Upper lobe of left lung (tissue), 6 donors: ENCODE measurements at regions not wholly inside any gene's neighbourhood (a gene's known extent, or its start where the extent isn't known, plus 50 kb on each side); places are given as distances from the start of the nearest gene placed in this dataset.

ENCODE experiments used
- ATAC-seq, 2 donors: fragments of 200-7000 bp; cut with Tn5 transposase; one replicate each; pipeline ENCODE4 v1.9.1; 2022; ENCODE audit warnings: mild to moderate bottlenecking in 2 of 2, moderate library complexity in 2 of 2; ENCODE audit not compliant: low FRiP score in 2 of 2
- DNase-seq, 2 donors: peaks; one replicate each; pipeline ENCODE4 v3.0.0-alpha.2; 2019 to 2020
- H3K27ac ChIP-seq, 4 donors: fragments of 200-600 bp; sonication (generic); one replicate each; pipeline ENCODE4 v1.5.1; 2016 to 2019
- H3K27me3 ChIP-seq, 4 donors: fragments of 200-600 bp; sonication (generic); one replicate each; pipeline ENCODE4 v1.5.1; 2017 to 2019
- H3K36me3 ChIP-seq, 4 donors: fragments of 200-600 bp; sonication (generic); one replicate each; pipeline ENCODE4 v1.5.1; 2016 to 2019
- H3K4me1 ChIP-seq, 4 donors: fragments of 200-600 bp; sonication (generic); one replicate each; pipeline ENCODE4 v1.5.1; 2018 to 2019
- H3K4me3 ChIP-seq, 4 donors: fragments of 200-600 bp; sonication (generic); one replicate each; pipeline ENCODE4 v1.5.1; 2017 to 2019; ENCODE audit warnings: mild to moderate bottlenecking in 2 of 4, moderate library complexity in 1 of 4
- H3K9me3 ChIP-seq, 4 donors: fragments of 200-600 bp; sonication (generic); one replicate each; pipeline ENCODE4 v1.5.1; 2018 to 2019
- EP300 ChIP-seq, 4 donors: sonication (generic); formaldehyde crosslinking; IDR thresholded peaks; one replicate each; pipeline ENCODE4 v1.5.1; 2017; ENCODE audit warnings: antibody characterized with exemption in 4 of 4, control low read depth in 2 of 4
- POLR2A ChIP-seq, 4 donors: fragments of 450-650 bp; IDR thresholded peaks; one replicate each; pipeline ENCODE4 v1.5.1; 2016 to 2017; ENCODE audit warnings: antibody characterized with exemption in 4 of 4, mild to moderate bottlenecking in 2 of 4
- POLR2AphosphoS5 ChIP-seq, 2 donors: sonication (generic); formaldehyde crosslinking; IDR thresholded peaks; one replicate each; pipeline ENCODE4 v1.5.1; 2017; ENCODE audit warnings: antibody characterized with exemption in 2 of 2
- WGBS, 2 donors: methylation state at CpG; one replicate each; pipeline ENCODE4 v1.1.5; 2017 to 2018; 5-methylcytosine and 5-hydroxymethylcytosine counted together
- TF ChIP-seq, protein P1 (sequence below), 6 experiments: fragments of 450-650 bp in 4 of 6; fragments of 200-600 bp in 2 of 6; sonication (generic) in 2 of 6; IDR thresholded peaks; one replicate each; pipeline ENCODE4 v1.5.1; 2016 to 2019; ENCODE audit warnings: antibody characterized with exemption in 6 of 6
- donor health status: DM: no; HTN: no; CAD: no; lungs with moderate emphysema.
- donor health status: DM: no; HTN: yes; CAD: no; lungs with severe emphysema.

DNA sequence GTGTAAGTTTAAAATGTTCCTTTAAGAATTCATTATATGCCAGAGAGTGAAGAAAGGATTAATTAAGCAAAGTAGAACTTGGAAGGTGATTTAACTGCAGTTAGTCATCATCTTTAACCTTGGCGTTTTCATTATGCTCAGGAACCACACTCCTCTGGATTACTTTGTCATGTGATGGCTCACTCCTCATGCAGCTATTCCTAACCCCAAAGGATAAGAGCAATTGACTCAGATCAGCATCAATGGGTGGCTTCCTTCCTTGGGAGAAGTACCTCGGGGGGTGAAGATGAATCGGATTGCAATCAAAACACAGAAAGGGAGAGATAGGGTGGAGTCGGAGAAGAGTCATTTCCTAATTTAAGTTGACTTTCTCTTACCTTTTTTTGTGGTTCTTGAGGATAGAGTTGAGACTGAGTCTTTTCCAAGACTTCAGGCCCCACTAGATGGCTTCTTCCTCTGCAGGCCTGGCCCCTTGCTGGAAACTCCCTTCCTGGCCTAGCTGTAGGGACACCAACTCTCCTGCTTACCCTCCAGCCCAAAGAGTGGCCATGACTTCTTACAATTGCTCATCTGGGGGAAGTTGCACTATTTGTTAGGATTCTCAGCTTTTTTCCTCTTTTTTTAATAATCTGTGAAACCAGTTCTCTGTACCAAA is 238.6 kb upstream of the DDHD1 start:
- H3K4me1 ChIP-seq = no peaks in the 10 kb centered on the region
- H3K27ac ChIP-seq = no peak overlapping the region
- TF ChIP-seq EP300 (IDR thresholded peaks at IDR 0.05) (no peak), POLR2AphosphoS5 (IDR thresholded peaks at IDR 0.05) (no peak), POLR2A (IDR thresholded peaks at IDR 0.05) (no peak)
- 91 to 93% methylated on average over 4 of the region's 4 CpGs for WGBS, 2 donors
- DNase-seq (no peak), ATAC-seq (no peak)
- no peaks in the 10 kb centered on the region for H3K27me3 ChIP-seq
- no peak overlapping the region for H3K4me3 ChIP-seq
- no peaks in the 10 kb centered on the region for H3K36me3 ChIP-seq
- peaks cover 0 to 11% (median 9%) of the 10 kb centered on the region in 4 donors for H3K9me3 ChIP-seq

DNA sequence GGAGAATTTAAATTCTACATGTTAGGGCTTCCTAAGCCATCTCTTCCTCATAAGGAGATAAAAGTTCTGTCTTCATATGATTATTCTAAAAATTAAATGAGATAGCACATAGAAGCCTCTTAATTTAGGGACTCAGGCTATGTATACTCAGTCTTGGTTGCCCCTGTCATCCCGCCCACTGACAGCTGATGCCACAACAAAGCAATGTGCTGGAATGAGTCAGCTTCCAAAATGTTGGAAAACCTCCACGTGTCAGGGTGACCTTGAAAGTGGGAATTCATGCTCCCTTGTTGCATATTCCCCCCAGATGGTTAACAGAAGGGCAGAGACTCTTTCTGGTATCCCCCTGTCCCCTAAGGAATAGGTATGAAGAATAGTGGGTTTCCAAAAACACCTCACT is 238.0 kb upstream of the DDHD1 start:
- 82 to 83% methylated on average over 2 of the region's 2 CpGs for WGBS, 2 donors
- ATAC-seq = no peak
- no peak for DNase-seq
- Histone ChIP-seq H3K27ac (no peak overlapping the region), H3K9me3 (peaks cover 0 to 11% (median 9%) of the 10 kb centered on the region in 4 donors), H3K36me3 (no peaks in the 10 kb centered on the region), H3K4me1 (no peaks in the 10 kb centered on the region), H3K27me3 (no peaks in the 10 kb centered on the region), H3K4me3 (no peak overlapping the region)
- no peak for TF ChIP-seq EP300 (IDR thresholded peaks at IDR 0.05)
- TF ChIP-seq POLR2AphosphoS5 (IDR thresholded peaks at IDR 0.05) = no peak
- no peak for TF ChIP-seq POLR2A (IDR thresholded peaks at IDR 0.05)
- TF ChIP-seq, protein P1, sequence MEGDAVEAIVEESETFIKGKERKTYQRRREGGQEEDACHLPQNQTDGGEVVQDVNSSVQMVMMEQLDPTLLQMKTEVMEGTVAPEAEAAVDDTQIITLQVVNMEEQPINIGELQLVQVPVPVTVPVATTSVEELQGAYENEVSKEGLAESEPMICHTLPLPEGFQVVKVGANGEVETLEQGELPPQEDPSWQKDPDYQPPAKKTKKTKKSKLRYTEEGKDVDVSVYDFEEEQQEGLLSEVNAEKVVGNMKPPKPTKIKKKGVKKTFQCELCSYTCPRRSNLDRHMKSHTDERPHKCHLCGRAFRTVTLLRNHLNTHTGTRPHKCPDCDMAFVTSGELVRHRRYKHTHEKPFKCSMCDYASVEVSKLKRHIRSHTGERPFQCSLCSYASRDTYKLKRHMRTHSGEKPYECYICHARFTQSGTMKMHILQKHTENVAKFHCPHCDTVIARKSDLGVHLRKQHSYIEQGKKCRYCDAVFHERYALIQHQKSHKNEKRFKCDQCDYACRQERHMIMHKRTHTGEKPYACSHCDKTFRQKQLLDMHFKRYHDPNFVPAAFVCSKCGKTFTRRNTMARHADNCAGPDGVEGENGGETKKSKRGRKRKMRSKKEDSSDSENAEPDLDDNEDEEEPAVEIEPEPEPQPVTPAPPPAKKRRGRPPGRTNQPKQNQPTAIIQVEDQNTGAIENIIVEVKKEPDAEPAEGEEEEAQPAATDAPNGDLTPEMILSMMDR (IDR thresholded peaks at IDR 0.05) = no peak

DNA sequence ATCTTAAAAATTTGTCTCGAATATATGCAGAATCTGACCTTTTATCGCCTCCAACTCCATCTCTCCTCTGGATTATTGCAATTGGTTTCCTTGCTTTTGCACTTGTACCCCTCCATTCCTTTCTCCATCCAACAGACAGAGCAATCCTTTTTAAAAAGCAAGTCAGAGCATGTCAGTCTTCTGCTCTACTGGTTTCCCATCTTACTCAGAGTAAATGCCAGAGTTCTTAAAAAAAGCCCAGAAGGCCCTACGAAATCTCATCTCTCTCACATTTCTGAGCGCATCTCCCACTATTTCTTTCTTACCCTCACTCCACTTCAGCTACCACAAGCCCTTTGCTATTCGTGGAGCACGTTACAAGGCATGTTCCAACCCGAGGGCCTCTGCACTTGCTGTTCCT is 236.9 kb upstream of the DDHD1 start:
- no peak for TF ChIP-seq EP300 (IDR thresholded peaks at IDR 0.05)
- TF ChIP-seq POLR2AphosphoS5 (IDR thresholded peaks at IDR 0.05) = no peak
- TF ChIP-seq POLR2A (IDR thresholded peaks at IDR 0.05) = no peak
- Histone ChIP-seq H3K36me3 (no peaks in the 10 kb centered on the region), H3K27ac (no peak overlapping the region), H3K4me1 (no peaks in the 10 kb centered on the region), H3K27me3 (no peaks in the 10 kb centered on the region), H3K9me3 (peaks cover 0 to 6% (median 3%) of the 10 kb centered on the region in 4 donors), H3K4me3 (no peak overlapping the region)
- ATAC-seq (no peak), DNase-seq (no peak)
- 90 to 96% methylated on average over 7 of the region's 7 CpGs for WGBS, 2 donors

DNA sequence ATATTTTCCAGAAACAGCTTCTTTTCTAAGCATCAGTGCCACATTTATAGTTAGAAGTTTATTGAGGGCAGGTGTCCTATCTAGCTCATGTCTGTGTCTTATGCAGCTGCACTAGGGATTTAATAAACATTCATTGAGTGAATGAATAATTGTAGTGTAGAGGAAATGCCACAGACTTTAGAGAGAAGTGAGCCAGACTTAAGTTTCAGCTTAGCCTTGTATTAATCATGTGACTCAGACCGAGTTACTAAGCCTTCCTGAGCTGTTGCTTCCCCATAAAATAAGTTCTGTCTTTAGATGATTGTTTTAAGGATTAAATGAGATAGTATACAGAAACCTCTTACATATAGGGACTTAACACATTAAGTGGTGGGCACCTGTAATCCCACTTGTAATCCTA is 236.1 kb upstream of the DDHD1 start:
- WGBS, 2 donors = 68 to 80% methylated on average over 1 of the region's 1 CpG
- Histone ChIP-seq H3K36me3 (no peaks in the 10 kb centered on the region), H3K4me1 (no peaks in the 10 kb centered on the region), H3K27ac (no peak overlapping the region), H3K9me3 (no peaks in the 10 kb centered on the region), H3K4me3 (no peak overlapping the region), H3K27me3 (no peaks in the 10 kb centered on the region)
- ATAC-seq (no peak), DNase-seq (no peak)
- TF ChIP-seq POLR2A (IDR thresholded peaks at IDR 0.05) (no peak), EP300 (IDR thresholded peaks at IDR 0.05) (no peak), POLR2AphosphoS5 (IDR thresholded peaks at IDR 0.05) (no peak)
- TF ChIP-seq, protein P1 (IDR thresholded peaks at IDR 0.05) = no peak

DNA sequence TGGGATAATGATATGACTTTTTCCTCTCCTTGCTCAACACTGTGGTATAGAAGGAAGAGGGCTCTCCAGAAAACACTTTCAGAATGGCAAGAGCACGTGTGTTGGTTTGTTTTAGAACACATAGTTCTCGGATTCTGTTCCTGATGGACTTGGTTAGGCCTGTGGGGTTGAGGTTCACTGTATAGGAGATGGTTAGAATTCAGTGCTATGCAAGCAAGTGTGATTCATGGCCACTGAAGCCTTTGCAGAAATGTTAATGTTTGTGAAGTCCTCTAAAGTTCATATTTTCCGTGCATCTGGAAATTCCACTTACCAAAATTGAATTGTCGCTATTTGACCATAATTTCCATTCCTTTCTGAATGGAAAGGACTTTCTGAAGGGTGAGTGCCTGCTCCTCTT is 233.2 kb upstream of the DDHD1 start:
- Histone ChIP-seq H3K27me3 (no peaks in the 10 kb centered on the region), H3K4me3 (no peak overlapping the region), H3K27ac (no peak overlapping the region), H3K9me3 (no peaks in the 10 kb centered on the region), H3K4me1 (no peaks in the 10 kb centered on the region), H3K36me3 (no peaks in the 10 kb centered on the region)
- TF ChIP-seq POLR2A (IDR thresholded peaks at IDR 0.05) (no peak), POLR2AphosphoS5 (IDR thresholded peaks at IDR 0.05) (no peak)
- WGBS, 2 donors = 85 to 86% methylated on average over 4 of the region's 4 CpGs
- ATAC-seq (no peak), DNase-seq (no peak)

DNA sequence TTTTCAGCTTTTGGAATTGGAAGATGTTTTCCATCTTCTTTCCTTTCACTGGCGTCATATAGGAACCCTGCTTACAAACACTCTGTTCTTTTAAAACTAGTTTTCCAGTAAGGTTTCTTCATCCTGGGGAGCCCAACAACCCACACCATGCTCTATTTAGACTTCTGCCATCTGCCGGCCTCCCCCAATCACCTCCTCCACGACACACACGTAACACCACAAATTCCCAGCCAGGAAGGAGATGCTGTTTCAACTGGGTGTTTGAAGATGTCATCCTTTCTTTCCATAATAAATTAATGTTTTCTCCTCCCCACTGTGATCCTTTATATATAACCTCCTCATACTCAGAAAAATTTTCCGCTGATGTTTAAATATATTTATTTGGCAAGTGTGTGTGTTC is 231.4 kb upstream of the DDHD1 start:
- H3K36me3 ChIP-seq = no peaks in the 10 kb centered on the region
- H3K27me3 ChIP-seq = no peaks in the 10 kb centered on the region
- no peaks in the 10 kb centered on the region for H3K9me3 ChIP-seq
- H3K4me3 ChIP-seq = no peak overlapping the region
- ATAC-seq = no peak
- TF ChIP-seq POLR2AphosphoS5 (IDR thresholded peaks at IDR 0.05) (no peak), POLR2A (IDR thresholded peaks at IDR 0.05) (no peak), EP300 (IDR thresholded peaks at IDR 0.05) (no peak)
- TF ChIP-seq, protein P1 (IDR thresholded peaks at IDR 0.05) = no peak
- 92 to 93% methylated on average over 5 of the region's 5 CpGs for WGBS, 2 donors
- H3K27ac ChIP-seq = no peak overlapping the region
- DNase-seq = no peak
- no peaks in the 10 kb centered on the region for H3K4me1 ChIP-seq
